ENCODE measurements at regions not wholly inside any gene's neighbourhood (a gene's known extent, or its start where the extent isn't known, plus 50 kb on each side); places are given as distances from the start of the nearest gene placed in this dataset.

DNA sequence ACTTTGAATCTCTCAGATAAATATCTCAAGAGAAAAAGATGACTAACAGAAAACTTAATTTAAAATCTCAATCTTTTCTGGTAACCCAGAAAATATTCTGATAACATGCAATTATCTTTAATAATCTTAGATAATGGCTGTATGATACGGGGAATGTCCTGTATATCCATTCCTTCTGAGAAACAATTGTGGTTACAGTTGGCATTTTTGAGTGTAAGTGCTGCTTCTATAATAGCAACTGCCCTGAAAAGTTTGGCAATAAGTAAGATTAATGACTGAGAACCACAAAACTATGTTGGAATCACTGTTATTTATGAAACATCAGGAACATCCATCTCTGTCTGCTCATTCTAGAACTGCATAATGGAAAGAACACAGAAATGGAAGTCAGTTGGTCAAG, 819.7 kb downstream of the TBC1D32 start:
- TF ChIP-seq, protein P1, sequence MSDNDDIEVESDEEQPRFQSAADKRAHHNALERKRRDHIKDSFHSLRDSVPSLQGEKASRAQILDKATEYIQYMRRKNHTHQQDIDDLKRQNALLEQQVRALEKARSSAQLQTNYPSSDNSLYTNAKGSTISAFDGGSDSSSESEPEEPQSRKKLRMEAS (CRISPR knock-in tag; IDR thresholded peaks at IDR 0.05): no peak
- TF ChIP-seq, protein P2, sequence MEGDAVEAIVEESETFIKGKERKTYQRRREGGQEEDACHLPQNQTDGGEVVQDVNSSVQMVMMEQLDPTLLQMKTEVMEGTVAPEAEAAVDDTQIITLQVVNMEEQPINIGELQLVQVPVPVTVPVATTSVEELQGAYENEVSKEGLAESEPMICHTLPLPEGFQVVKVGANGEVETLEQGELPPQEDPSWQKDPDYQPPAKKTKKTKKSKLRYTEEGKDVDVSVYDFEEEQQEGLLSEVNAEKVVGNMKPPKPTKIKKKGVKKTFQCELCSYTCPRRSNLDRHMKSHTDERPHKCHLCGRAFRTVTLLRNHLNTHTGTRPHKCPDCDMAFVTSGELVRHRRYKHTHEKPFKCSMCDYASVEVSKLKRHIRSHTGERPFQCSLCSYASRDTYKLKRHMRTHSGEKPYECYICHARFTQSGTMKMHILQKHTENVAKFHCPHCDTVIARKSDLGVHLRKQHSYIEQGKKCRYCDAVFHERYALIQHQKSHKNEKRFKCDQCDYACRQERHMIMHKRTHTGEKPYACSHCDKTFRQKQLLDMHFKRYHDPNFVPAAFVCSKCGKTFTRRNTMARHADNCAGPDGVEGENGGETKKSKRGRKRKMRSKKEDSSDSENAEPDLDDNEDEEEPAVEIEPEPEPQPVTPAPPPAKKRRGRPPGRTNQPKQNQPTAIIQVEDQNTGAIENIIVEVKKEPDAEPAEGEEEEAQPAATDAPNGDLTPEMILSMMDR (IDR thresholded peaks at IDR 0.05): no peak
